AG04449 (cell line): ENCODE measurements at regions not wholly inside any gene's neighbourhood (a gene's known extent, or its start where the extent isn't known, plus 50 kb on each side); places are given as distances from the start of the nearest gene placed in this dataset.

Experiments used
- CTCF ChIA-PET: fragments of 350-600 bp; formaldehyde crosslinking; extraction: SDS; loops from one replicate; lab custom pipeline; 2021; ENCODE audit warnings: antibody characterized with exemption; lab: Yijun Ruan, JAX
- POLR2A ChIA-PET: fragments of 400-600, 350-600 bp; formaldehyde crosslinking; extraction: SDS; loops from one replicate; lab custom pipeline; 2020; ENCODE audit warnings: antibody characterized with exemption, inconsistent platforms; lab: Yijun Ruan, JAX
- DNase-seq: peaks from one replicate; pipeline ENCODE4 v3.0.0-alpha.2; 2010; ENCODE audit warnings: low read depth, low spot score
- H3K4me3 ChIP-seq: 2 replicates; pipeline ENCODE4 v1.5.1; 2011; ENCODE audit warnings: low read depth, mild to moderate bottlenecking, control low read depth, low read length
- CTCF ChIP-seq: IDR thresholded peaks from one replicate; pipeline ENCODE4 v1.5.1; 2011; ENCODE audit warnings: mild to moderate bottlenecking, moderate library complexity, low read length, control low read depth, inconsistent platforms; ENCODE audit not compliant: insufficient read depth; ENCODE audit errors: missing control alignments

DNA sequence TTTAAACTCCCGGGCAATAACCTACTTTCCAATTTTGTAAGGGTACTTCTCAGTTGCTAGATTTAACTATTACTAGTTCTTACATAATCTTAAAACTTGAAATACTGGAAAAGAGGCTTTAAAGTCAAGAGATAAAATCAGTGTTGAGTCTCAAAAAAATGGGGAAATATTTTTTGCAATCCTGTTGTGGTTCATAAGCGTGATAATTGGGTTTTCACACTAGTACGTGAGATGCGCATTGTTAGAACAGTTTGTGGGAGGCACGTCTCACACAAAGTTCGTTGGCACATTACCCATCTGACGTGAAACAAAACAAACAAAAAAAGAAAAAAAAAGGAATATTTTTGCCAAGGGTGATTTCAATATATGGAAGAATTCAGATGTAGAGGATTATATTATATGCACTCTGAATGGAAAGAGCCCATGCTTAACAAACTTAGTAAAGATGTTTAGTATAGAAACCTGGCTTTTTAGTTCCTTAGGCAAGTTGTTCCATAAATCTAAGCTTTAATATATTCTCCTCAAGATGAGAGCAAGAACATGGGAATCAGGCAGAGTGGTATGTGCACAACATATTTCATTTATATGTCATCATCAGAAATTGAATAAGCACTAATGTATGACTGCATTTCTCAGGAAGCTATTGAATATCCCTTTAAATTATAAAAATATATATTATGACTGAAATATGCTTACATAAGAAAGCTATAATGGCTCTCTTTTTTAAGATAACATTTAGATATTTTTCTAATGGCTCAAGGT, 73.9 kb upstream of the TNFSF4 start:
- H3K4me3 ChIP-seq = no peak overlapping the region
- ChIA-PET POLR2A (no interaction called here), CTCF (interaction anchor here (1.2 to 2.2 kb wide), 2 partner anchors 9 to 539 kb away, joined by 3 to 4 read pairs; no protein-coding TSS in a partner anchor)
- TF ChIP-seq CTCF = no peak
- no peak for DNase-seq

- no peak for DNase-seq
- H3K4me3 ChIP-seq = no peak overlapping the region
- CTCF ChIA-PET = interaction anchor here (1.0 kb wide), 1 partner anchor 146 kb away, joined by 3 read pairs; no protein-coding TSS in a partner anchor
- POLR2A ChIA-PET = no interaction called here
- TF ChIP-seq CTCF = no peak
These were observed 77.9 kb upstream of the TNFSF4 start for GRCh38 chr1:173285048-173285447.

- no peak overlapping the region for H3K4me3 ChIP-seq
- ChIA-PET CTCF (no interaction called here), POLR2A (no interaction called here)
- DNase-seq = no peak
- no peak for TF ChIP-seq CTCF
These were observed 80.7 kb upstream of the TNFSF4 start for GRCh38 chr1:173287785-173288184.

- no peak for TF ChIP-seq CTCF
- no peak overlapping the region for H3K4me3 ChIP-seq
- ChIA-PET POLR2A (no interaction called here), CTCF (no interaction called here)
- no peak for DNase-seq
These were observed 86.6 kb upstream of the TNFSF4 start for GRCh38 chr1:173293756-173294155.

- no peak for DNase-seq
- ChIA-PET POLR2A (no interaction called here), CTCF (interaction anchor here (1.1 kb wide), 1 partner anchor 40 kb away, joined by 3 read pairs; no protein-coding TSS in a partner anchor)
- no peak for TF ChIP-seq CTCF
- H3K4me3 ChIP-seq = no peak overlapping the region
These were observed 87.7 kb upstream of the TNFSF4 start for GRCh38 chr1:173294843-173295242.

DNA sequence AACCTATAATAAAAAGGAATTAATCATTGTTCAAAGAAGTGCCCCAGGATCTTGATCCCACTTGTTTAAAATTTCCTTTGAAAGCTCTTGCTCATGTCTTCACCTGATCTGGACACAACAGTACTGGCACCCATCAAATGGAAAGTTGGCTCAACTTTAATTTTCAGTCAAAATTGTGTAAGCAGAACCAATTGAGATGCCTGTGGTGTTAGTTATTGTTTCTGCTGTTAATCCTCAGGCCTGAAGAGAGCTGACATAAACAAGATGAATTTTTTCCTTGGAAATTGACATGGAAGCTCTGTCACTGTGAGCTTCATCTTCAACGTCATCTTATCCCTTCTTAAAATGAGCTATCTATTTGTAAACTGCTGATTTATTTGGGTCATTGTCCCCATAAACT, 88.3 kb upstream of the TNFSF4 start:
- ChIA-PET POLR2A (no interaction called here), CTCF (interaction anchor here (1.1 kb wide), 1 partner anchor 41 kb away, joined by 3 read pairs; no protein-coding TSS in a partner anchor)
- H3K4me3 ChIP-seq = no peak overlapping the region
- no peak for DNase-seq
- no peak for TF ChIP-seq CTCF
